ENCODE measurements at regions not wholly inside any gene's neighbourhood (a gene's known extent, or its start where the extent isn't known, plus 50 kb on each side); places are given as distances from the start of the nearest gene placed in this dataset.

- FAIRE-seq: no peak
- no peak overlapping the region for H3K9ac ChIP-seq (replicated peaks; ENCODE audit: extremely low read depth, insufficient read depth, low read length)
- no TSS peak for BruUV-seq (replicated peaks)
Observed at GRCh38 chr4:126678618-126679017, 954.1 kb upstream of the INTU start.

More at GRCh38 chr4:126678618-126679017, 954.1 kb upstream of the INTU start:
- Histone ChIP-seq H3K79me2 (ENCODE audit: control insufficient read depth, insufficient read depth, low read length) (no peaks in the 10 kb centered on the region), H3K4me1 (ENCODE audit: control insufficient read depth, extremely low read depth, insufficient read depth, low read length) (no peaks in the 10 kb centered on the region), H3K4me3 (replicated peaks in 1 of 3; ENCODE audit: insufficient read depth in 1 of 3, low read depth in 1 of 3, low read length in 3 of 3) (no peak overlapping the region), H4K20me1 (replicated peaks; ENCODE audit: control insufficient read depth, extremely low read depth, insufficient read depth, low read length) (no peaks in the 10 kb centered on the region), H2AFZ (ENCODE audit: low read depth, low read length) (no peak overlapping the region), H3K9me3 (replicated peaks; ENCODE audit: control insufficient read depth, insufficient read depth, low read length) (no peaks in the 10 kb centered on the region), H3K9me1 (replicated peaks; ENCODE audit: control insufficient read depth, extremely low read depth, insufficient read depth, low read length) (no peaks in the 10 kb centered on the region), H3K36me3 (ENCODE audit: control insufficient read depth in 2 of 2, extremely low read depth in 1 of 2, insufficient read depth in 2 of 2, low read length in 2 of 2) (no peaks in the 10 kb centered on the region), H3K4me2 (ENCODE audit: insufficient read depth, low read length) (no peak overlapping the region), H3K27me3 (ENCODE audit: control insufficient read depth in 2 of 2, insufficient read depth in 2 of 2, low read length in 2 of 2) (no peaks in the 10 kb centered on the region), H3K27ac (ENCODE audit: insufficient read depth, low read depth, low read length) (no peak overlapping the region)
- CTCF ChIA-PET: interaction anchor here (2.1 to 2.2 kb wide), 2 partner anchors 10 to 11 kb away, joined by 5 read pairs; no protein-coding TSS in a partner anchor
- POLR2A ChIA-PET: no interaction called here
- DNase-seq (ENCODE audit: low read depth, low spot score): no peak
- TF ChIP-seq FOS (IDR thresholded peaks at IDR 0.05; ENCODE audit: borderline replicate concordance, insufficient read depth, low read length) (no peak), JUN (IDR thresholded peaks at IDR 0.05; ENCODE audit: borderline replicate concordance, insufficient read depth, insufficient read length, low read depth) (no peak), MYC (IDR thresholded peaks at IDR 0.05; ENCODE audit: low read depth, low read length) (no peak), POLR2AphosphoS5 (IDR thresholded peaks at IDR 0.05; ENCODE audit: insufficient read depth, low read depth, low read length) (no peak), GATA2 (IDR thresholded peaks at IDR 0.05; ENCODE audit: insufficient read depth, insufficient read length, low read depth, low read length) (no peak), CTCF (IDR thresholded peaks at IDR 0.05; ENCODE audit: extremely low read depth in 1 of 2, insufficient read depth in 1 of 2, low read depth in 1 of 2, low read length in 2 of 2) (no peak), POLR2A (IDR thresholded peaks at IDR 0.05; ENCODE audit: low read depth, low read length) (no peak), EZH2 (IDR thresholded peaks at IDR 0.05; ENCODE audit: borderline replicate concordance, low read depth, low read length, severe bottlenecking) (no peak), MAX (IDR thresholded peaks at IDR 0.05; ENCODE audit: insufficient read depth, insufficient read length) (no peak)
- dilution Hi-C loops (cut with MboI; ENCODE audit: extremely low pct_ligation_motif_present, low sequenced_read_pairs) (no loop called here), intact Hi-C loops (cut with micrococcal nuclease) (no loop called here)
